Panc1 (cell line): ENCODE measurements at regions not wholly inside any gene's neighbourhood (a gene's known extent, or its start where the extent isn't known, plus 50 kb on each side); places are given as distances from the start of the nearest gene placed in this dataset.
"Not testable (repeated sequence)": the region's sequence is repeated elsewhere in the genome, so short reads cannot be mapped to it uniquely, and the experiment has no call there.

Experiments used
- ATAC-seq: fragments of 200-7000 bp; cut with Tn5 transposase; 2 replicates; pipeline ENCODE4 v1.9.1; 2020; ENCODE audit warnings: mild to moderate bottlenecking, moderate library complexity
- BruUV-seq: library from RNA; stranded (reverse); fragments of 400-500 nt; replicated peaks from 2 replicates; lab custom pipeline; 2021; lab: Mats Ljungman, UMichigan
- CTCF ChIA-PET: fragments of 300-600 bp; sonication (Branson Sonifier 250); formaldehyde crosslinking; loops from one replicate; lab custom pipeline; 2022; ENCODE audit warnings: antibody characterized with exemption; lab: Charles Lee
- POLR2A ChIA-PET: fragments of 300-600 bp; sonication (Branson Sonifier 250); formaldehyde crosslinking; loops from one replicate; lab custom pipeline; 2022; ENCODE audit warnings: antibody characterized with exemption; lab: Charles Lee
- DNase-seq: peaks from one replicate; pipeline ENCODE4 v3.0.0-alpha.2; 2010; ENCODE audit warnings: low read depth, low spot score
- H3K27ac ChIP-seq: 2 replicates; pipeline ENCODE4 v1.5.1; 2011; ENCODE audit warnings: mild to moderate bottlenecking, low read length, inconsistent platforms
- H3K27me3 ChIP-seq: fragments of 200-500 bp; sonication (Bioruptor generic); 2 replicates; pipeline ENCODE4 v1.6.0; 2014; ENCODE audit warnings: low read length, inconsistent platforms; ENCODE audit not compliant: control insufficient read depth, insufficient read depth
- H3K36me3 ChIP-seq: fragments of 200-500 bp; sonication (Bioruptor generic); 2 replicates; pipeline ENCODE4 v1.5.1; 2014; ENCODE audit warnings: inconsistent platforms, mild to moderate bottlenecking, low read length, moderate library complexity; ENCODE audit not compliant: control insufficient read depth, insufficient read depth
- H3K4me1 ChIP-seq: 2 replicates; pipeline ENCODE4 v1.5.1; 2011; ENCODE audit warnings: inconsistent platforms, mild to moderate bottlenecking, low read length, moderate library complexity; ENCODE audit not compliant: control insufficient read depth, insufficient read depth
- H3K4me3 ChIP-seq, 2 experiments: 2 replicates each; pipeline ENCODE4 v1.5.1; 2011 to 2012; ENCODE audit warnings: low read depth in 2 of 2, low read length in 2 of 2, mild to moderate bottlenecking in 2 of 2, inconsistent platforms in 1 of 2, moderate library complexity in 1 of 2
- H3K9me3 ChIP-seq: fragments of 200-500 bp; sonication (Bioruptor generic); 2 replicates; pipeline ENCODE4 v1.5.1; 2014; ENCODE audit warnings: low read depth, mild to moderate bottlenecking, inconsistent platforms, low read length, moderate library complexity; ENCODE audit not compliant: control insufficient read depth, insufficient read depth
- POLR2AphosphoS5 ChIP-seq: IDR thresholded peaks from 2 replicates; pipeline ENCODE4 v1.6.1; 2012; ENCODE audit warnings: mild to moderate bottlenecking, low read depth, low read length, moderate library complexity
- SIN3A ChIP-seq: IDR thresholded peaks from 2 replicates; pipeline ENCODE4 v1.6.1; 2012; ENCODE audit warnings: low read depth, mild to moderate bottlenecking, low read length, moderate library complexity, borderline replicate concordance; ENCODE audit not compliant: insufficient read depth
- TCF7L2 ChIP-seq: IDR thresholded peaks from 2 replicates; pipeline ENCODE4 v1.6.1; 2011; ENCODE audit warnings: mild to moderate bottlenecking, low read depth, low read length, inconsistent platforms
- in situ Hi-C: cut with HindIII; loops from 2 replicates; pipeline ENCODE4 v1.10.0; 2016; ENCODE audit warnings: low sequenced_read_pairs, low pct_unique_long_range_greater_than_20kb
- intact Hi-C: fragments of 100-400 bp; cut with micrococcal nuclease; formaldehyde crosslinking; loops from one replicate; pipeline ENCODE4 v1.10.0; 2022; ENCODE audit not compliant: unreplicated experiment
- TF ChIP-seq, protein P1 (sequence below), 2 experiments: IDR thresholded peaks; 2 replicates each; pipeline ENCODE4 v1.6.1; 2011 to 2012; ENCODE audit warnings: low read depth in 2 of 2, control low read depth in 1 of 2, low read length in 1 of 2, mild to moderate bottlenecking in 1 of 2, moderate library complexity in 1 of 2; ENCODE audit not compliant: insufficient read depth in 1 of 2
- TF ChIP-seq, protein P2 (sequence below): fragments of 450-650 bp; IDR thresholded peaks from 2 replicates; pipeline ENCODE4 v1.5.1; 2017; ENCODE audit warnings: mild to moderate bottlenecking

DNA sequence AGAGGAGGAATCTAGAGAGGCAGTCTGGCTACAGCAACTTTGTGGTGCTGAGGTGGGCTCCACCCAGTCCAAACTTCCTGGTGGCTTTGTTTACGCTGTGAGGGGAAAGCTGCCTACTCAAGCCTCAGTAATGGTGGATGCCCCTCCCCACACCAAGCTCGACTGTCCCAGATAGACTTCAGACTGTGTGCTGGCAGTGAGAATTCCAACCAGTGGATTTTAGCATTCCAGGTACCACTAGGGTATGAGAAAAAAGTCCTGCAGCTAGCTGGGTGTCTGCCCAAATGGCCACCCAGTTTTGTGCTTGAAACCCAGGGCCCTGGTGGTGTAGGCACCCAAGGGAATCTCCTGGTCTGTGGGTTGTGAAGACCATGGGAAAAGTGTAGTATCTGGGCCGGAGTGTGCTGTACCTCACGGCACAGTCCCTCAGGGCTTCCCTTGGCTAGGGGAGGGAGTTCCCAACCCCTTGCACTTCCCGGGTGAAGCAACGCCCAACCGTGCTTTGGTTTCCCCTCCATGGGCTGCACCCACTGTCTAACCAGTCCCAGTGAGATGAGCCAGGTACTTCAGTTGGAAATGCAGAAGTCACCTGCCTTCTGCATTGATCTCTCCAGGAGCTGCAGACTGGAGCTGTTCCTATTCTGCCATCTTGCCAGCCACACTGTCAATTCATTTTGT is 106.9 kb downstream of the HNMT start:
- H3K27ac ChIP-seq, H3K4me1 ChIP-seq, H3K9me3 ChIP-seq, ATAC-seq, H3K36me3 ChIP-seq, DNase-seq, CTCF ChIA-PET, BruUV-seq, POLR2A ChIA-PET, intact Hi-C loops, H3K27me3 ChIP-seq, H3K4me3 ChIP-seq, in situ Hi-C loops: not testable (repeated sequence)

- ATAC-seq (no peak), DNase-seq (no peak)
- ChIA-PET CTCF (no interaction called here), POLR2A (no interaction called here)
- intact Hi-C loops, result no loop called here
- Histone ChIP-seq H3K4me1 (no peaks in the 10 kb centered on the region), H3K27ac (no peak overlapping the region), H3K36me3 (no peaks in the 10 kb centered on the region), H3K9me3 (no peaks in the 10 kb centered on the region), H3K4me3 (no peak overlapping the region), H3K27me3 (no peaks in the 10 kb centered on the region)
- TF ChIP-seq, protein P1, sequence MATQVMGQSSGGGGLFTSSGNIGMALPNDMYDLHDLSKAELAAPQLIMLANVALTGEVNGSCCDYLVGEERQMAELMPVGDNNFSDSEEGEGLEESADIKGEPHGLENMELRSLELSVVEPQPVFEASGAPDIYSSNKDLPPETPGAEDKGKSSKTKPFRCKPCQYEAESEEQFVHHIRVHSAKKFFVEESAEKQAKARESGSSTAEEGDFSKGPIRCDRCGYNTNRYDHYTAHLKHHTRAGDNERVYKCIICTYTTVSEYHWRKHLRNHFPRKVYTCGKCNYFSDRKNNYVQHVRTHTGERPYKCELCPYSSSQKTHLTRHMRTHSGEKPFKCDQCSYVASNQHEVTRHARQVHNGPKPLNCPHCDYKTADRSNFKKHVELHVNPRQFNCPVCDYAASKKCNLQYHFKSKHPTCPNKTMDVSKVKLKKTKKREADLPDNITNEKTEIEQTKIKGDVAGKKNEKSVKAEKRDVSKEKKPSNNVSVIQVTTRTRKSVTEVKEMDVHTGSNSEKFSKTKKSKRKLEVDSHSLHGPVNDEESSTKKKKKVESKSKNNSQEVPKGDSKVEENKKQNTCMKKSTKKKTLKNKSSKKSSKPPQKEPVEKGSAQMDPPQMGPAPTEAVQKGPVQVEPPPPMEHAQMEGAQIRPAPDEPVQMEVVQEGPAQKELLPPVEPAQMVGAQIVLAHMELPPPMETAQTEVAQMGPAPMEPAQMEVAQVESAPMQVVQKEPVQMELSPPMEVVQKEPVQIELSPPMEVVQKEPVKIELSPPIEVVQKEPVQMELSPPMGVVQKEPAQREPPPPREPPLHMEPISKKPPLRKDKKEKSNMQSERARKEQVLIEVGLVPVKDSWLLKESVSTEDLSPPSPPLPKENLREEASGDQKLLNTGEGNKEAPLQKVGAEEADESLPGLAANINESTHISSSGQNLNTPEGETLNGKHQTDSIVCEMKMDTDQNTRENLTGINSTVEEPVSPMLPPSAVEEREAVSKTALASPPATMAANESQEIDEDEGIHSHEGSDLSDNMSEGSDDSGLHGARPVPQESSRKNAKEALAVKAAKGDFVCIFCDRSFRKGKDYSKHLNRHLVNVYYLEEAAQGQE (IDR thresholded peaks at IDR 0.05; ENCODE audit: insufficient read depth in 1 of 2, low read depth in 2 of 2, low read length in 1 of 2), result no peak
- TF ChIP-seq TCF7L2 (no peak), POLR2AphosphoS5 (no peak), SIN3A (no peak)
- TF ChIP-seq, protein P2, sequence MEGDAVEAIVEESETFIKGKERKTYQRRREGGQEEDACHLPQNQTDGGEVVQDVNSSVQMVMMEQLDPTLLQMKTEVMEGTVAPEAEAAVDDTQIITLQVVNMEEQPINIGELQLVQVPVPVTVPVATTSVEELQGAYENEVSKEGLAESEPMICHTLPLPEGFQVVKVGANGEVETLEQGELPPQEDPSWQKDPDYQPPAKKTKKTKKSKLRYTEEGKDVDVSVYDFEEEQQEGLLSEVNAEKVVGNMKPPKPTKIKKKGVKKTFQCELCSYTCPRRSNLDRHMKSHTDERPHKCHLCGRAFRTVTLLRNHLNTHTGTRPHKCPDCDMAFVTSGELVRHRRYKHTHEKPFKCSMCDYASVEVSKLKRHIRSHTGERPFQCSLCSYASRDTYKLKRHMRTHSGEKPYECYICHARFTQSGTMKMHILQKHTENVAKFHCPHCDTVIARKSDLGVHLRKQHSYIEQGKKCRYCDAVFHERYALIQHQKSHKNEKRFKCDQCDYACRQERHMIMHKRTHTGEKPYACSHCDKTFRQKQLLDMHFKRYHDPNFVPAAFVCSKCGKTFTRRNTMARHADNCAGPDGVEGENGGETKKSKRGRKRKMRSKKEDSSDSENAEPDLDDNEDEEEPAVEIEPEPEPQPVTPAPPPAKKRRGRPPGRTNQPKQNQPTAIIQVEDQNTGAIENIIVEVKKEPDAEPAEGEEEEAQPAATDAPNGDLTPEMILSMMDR, result no peak
- in situ Hi-C loops, result no loop called here
- no TSS peak for BruUV-seq
Measured at GRCh38 chr2:138071720-138072719, 107.7 kb downstream of the HNMT start.
